SK-N-SH (cell line): ENCODE measurements at regions not wholly inside any gene's neighbourhood (a gene's known extent, or its start where the extent isn't known, plus 50 kb on each side); places are given as distances from the start of the nearest gene placed in this dataset.

Source experiments
- CTCF ChIA-PET: fragments of 300-600, 350-600 bp; formaldehyde crosslinking; extraction: SDS; loops from one replicate; lab custom pipeline; 2021; lab: Yijun Ruan, JAX
- POLR2A ChIA-PET: fragments of 350-600 bp; sonication (Branson Sonifier 250); formaldehyde crosslinking; extraction: SDS; loops from one replicate; lab custom pipeline; 2020; ENCODE audit warnings: antibody characterized with exemption, inconsistent platforms; lab: Yijun Ruan, JAX
- DNase-seq: peaks from one replicate; pipeline ENCODE4 v3.0.0; 2012
- H2AFZ ChIP-seq: fragments of 200-600 bp; sonication (generic); 2 replicates; pipeline ENCODE4 v1.8.1; 2016; ENCODE audit warnings: antibody characterized with exemption, mild to moderate bottlenecking, low read depth
- H3F3A ChIP-seq: fragments of 200-600 bp; sonication (generic); replicated peaks from 2 replicates; pipeline ENCODE3; 2016; ENCODE audit warnings: antibody characterized with exemption, mild to moderate bottlenecking; ENCODE audit not compliant: insufficient read depth
- H3K27ac ChIP-seq, 2 experiments: fragments of 200-500 bp in 1 of 2; fragments of 200-600 bp in 1 of 2; sonication (Bioruptor generic) in 1 of 2; sonication (generic), shearing (Covaris generic) in 1 of 2; 2 replicates each; pipeline versions ENCODE4 v1.5.1 to v1.6.1; 2014 to 2016; ENCODE audit warnings: low read depth in 2 of 2, inconsistent platforms in 1 of 2, low read length in 1 of 2, mild to moderate bottlenecking in 1 of 2, mixed read lengths in 1 of 2
- H3K27me3 ChIP-seq: fragments of 200-600 bp; sonication (generic), shearing (Covaris generic); 2 replicates; pipeline ENCODE4 v1.6.1; 2016; ENCODE audit warnings: mixed run types; ENCODE audit not compliant: insufficient read depth
- H3K36me3 ChIP-seq, 2 experiments: fragments of 200-500 bp in 1 of 2; fragments of 200-600 bp in 1 of 2; sonication (Bioruptor generic) in 1 of 2; sonication (generic) in 1 of 2; replicated peaks in 1 of 2; 2 replicates each; pipeline versions ENCODE3 to v1.5.1; 2014 to 2016; ENCODE audit warnings: low read length in 1 of 2, mild to moderate bottlenecking in 1 of 2; ENCODE audit not compliant: insufficient read depth in 2 of 2, control insufficient read depth in 1 of 2
- H3K4me1 ChIP-seq, 2 experiments: fragments of 200-500 bp in 1 of 2; fragments of 200-600 bp in 1 of 2; sonication (Bioruptor generic) in 1 of 2; sonication (generic), shearing (Covaris generic) in 1 of 2; 2 replicates each; pipeline versions ENCODE4 v1.5.1 to v1.6.1; 2014 to 2016; ENCODE audit warnings: low read depth in 1 of 2, low read length in 1 of 2, mixed run types in 1 of 2; ENCODE audit not compliant: insufficient read depth in 2 of 2, control insufficient read depth in 1 of 2
- H3K4me2 ChIP-seq: fragments of 200-600 bp; sonication (generic), shearing (Covaris generic); 2 replicates; pipeline ENCODE4 v1.6.1; 2017; ENCODE audit warnings: mixed run types
- H3K4me3 ChIP-seq, 2 experiments: fragments of 200-500 bp in 1 of 2; fragments of 200-600 bp in 1 of 2; sonication (Bioruptor generic) in 1 of 2; sonication (generic), shearing (Covaris generic) in 1 of 2; 2 replicates each; pipeline versions ENCODE4 v1.5.1 to v1.8.1; 2014 to 2016; ENCODE audit warnings: low read depth in 2 of 2, inconsistent platforms in 1 of 2, low read length in 1 of 2, mild to moderate bottlenecking in 1 of 2, mixed read lengths in 1 of 2, moderate library complexity in 1 of 2
- H3K79me2 ChIP-seq: fragments of 200-600 bp; sonication (generic); 2 replicates; pipeline ENCODE4 v1.8.1; 2017; ENCODE audit warnings: mild to moderate bottlenecking; ENCODE audit not compliant: insufficient read depth
- H3K9ac ChIP-seq: fragments of 200-600 bp; sonication (generic); 2 replicates; pipeline ENCODE4 v1.6.1; 2017; ENCODE audit warnings: mixed run types
- H3K9me2 ChIP-seq: fragments of 200-600 bp; sonication (generic); 2 replicates; pipeline ENCODE4 v1.6.1; 2017; ENCODE audit warnings: mixed run types
- H3K9me3 ChIP-seq: fragments of 200-600 bp; sonication (generic); 2 replicates; pipeline ENCODE4 v1.6.1; 2017; ENCODE audit warnings: mixed run types, mild to moderate bottlenecking, moderate library complexity
- H4K20me1 ChIP-seq: fragments of 200-600 bp; sonication (generic); 2 replicates; pipeline ENCODE4 v1.6.1; 2017; ENCODE audit warnings: mild to moderate bottlenecking, mixed run types; ENCODE audit not compliant: insufficient read depth
- GATA2 ChIP-seq: sonication (generic); formaldehyde crosslinking; IDR thresholded peaks from 2 replicates; pipeline ENCODE4 v1.5.0; 2020; ENCODE audit warnings: mild to moderate bottlenecking, missing genetic modification reagents
- RXRA ChIP-seq: IDR thresholded peaks from 2 replicates; pipeline ENCODE4 v1.4.0; 2012; ENCODE audit warnings: low read depth, mild to moderate bottlenecking, borderline replicate concordance
- TAF1 ChIP-seq: IDR thresholded peaks from 2 replicates; pipeline ENCODE4 v1.6.1; 2012; ENCODE audit warnings: low read depth, mild to moderate bottlenecking, low read length, moderate library complexity, borderline replicate concordance
- WGBS: methylation state at CpG from one replicate; pipeline ENCODE4 v1.1.6; 2017; ENCODE audit warnings: low lambda C conversion rate; 5-methylcytosine and 5-hydroxymethylcytosine counted together
- TF ChIP-seq, protein P1 (sequence below): fragments of 200-600 bp; sonication (generic); IDR thresholded peaks from 2 replicates; pipeline ENCODE4 v1.6.1; 2017; ENCODE audit warnings: antibody characterized with exemption, mild to moderate bottlenecking, moderate library complexity
- TF ChIP-seq, protein P2 (sequence below): IDR thresholded peaks from 2 replicates; pipeline ENCODE4 v1.4.0; 2012; ENCODE audit warnings: low read depth, borderline replicate concordance
- TF ChIP-seq, protein P3 (sequence below): fragments of 150-350 bp; IDR thresholded peaks from 2 replicates; pipeline ENCODE4 v1.6.1; 2016; ENCODE audit warnings: mild to moderate bottlenecking, low read depth, low read length
- TF ChIP-seq, protein P4 (sequence below): IDR thresholded peaks from 2 replicates; pipeline ENCODE4 v1.4.0; 2012; ENCODE audit warnings: low read depth
- TF ChIP-seq, protein P5 (sequence below): IDR thresholded peaks from 2 replicates; pipeline ENCODE4 v1.4.0; 2012; ENCODE audit warnings: low read depth, borderline replicate concordance

DNA sequence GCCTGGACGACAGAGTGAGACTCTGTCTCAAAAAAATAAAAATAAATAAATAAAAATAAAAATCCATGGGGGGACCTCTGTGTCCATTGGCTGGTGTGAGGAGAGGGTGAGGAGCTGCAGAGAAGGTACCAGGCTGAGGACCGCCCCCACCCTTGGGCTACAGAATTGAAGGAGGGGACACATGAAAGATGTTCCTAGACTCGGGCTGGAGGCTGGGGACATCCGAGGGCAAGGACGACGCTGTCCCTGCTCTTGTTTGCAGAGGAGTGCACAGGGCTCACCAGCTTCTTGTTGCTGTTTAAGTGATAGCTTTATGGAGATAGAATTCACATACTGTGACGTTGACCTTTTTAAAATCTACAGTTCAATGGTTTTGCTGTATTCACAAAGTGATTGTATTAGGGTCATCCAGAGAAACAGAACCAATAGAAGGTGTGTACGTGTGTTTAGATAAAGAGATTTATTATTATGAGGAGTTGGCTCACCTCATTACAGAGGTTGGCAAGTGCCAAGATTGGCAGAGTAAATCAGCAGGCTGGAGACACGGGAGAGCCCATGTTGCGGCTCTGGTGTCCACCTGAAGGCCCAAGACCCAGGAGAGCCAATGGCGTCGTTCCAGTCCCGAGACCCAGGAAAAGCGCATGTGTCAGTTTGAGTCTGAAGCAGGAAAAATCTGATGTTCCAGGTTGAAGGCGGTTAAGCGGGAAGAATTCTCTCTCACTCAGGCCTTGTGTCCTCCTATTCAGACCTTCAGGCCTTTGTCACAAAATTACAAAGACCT lies 320.7 kb downstream of the SEC14L1 start (continued):
- TF ChIP-seq, protein P1, sequence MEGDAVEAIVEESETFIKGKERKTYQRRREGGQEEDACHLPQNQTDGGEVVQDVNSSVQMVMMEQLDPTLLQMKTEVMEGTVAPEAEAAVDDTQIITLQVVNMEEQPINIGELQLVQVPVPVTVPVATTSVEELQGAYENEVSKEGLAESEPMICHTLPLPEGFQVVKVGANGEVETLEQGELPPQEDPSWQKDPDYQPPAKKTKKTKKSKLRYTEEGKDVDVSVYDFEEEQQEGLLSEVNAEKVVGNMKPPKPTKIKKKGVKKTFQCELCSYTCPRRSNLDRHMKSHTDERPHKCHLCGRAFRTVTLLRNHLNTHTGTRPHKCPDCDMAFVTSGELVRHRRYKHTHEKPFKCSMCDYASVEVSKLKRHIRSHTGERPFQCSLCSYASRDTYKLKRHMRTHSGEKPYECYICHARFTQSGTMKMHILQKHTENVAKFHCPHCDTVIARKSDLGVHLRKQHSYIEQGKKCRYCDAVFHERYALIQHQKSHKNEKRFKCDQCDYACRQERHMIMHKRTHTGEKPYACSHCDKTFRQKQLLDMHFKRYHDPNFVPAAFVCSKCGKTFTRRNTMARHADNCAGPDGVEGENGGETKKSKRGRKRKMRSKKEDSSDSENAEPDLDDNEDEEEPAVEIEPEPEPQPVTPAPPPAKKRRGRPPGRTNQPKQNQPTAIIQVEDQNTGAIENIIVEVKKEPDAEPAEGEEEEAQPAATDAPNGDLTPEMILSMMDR: no peak
- no peak for TF ChIP-seq TAF1
- TF ChIP-seq, protein P2, sequence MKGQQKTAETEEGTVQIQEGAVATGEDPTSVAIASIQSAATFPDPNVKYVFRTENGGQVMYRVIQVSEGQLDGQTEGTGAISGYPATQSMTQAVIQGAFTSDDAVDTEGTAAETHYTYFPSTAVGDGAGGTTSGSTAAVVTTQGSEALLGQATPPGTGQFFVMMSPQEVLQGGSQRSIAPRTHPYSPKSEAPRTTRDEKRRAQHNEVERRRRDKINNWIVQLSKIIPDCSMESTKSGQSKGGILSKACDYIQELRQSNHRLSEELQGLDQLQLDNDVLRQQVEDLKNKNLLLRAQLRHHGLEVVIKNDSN: no peak
- TF ChIP-seq, protein P3, sequence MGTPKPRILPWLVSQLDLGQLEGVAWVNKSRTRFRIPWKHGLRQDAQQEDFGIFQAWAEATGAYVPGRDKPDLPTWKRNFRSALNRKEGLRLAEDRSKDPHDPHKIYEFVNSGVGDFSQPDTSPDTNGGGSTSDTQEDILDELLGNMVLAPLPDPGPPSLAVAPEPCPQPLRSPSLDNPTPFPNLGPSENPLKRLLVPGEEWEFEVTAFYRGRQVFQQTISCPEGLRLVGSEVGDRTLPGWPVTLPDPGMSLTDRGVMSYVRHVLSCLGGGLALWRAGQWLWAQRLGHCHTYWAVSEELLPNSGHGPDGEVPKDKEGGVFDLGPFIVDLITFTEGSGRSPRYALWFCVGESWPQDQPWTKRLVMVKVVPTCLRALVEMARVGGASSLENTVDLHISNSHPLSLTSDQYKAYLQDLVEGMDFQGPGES: no peak
- no peak for TF ChIP-seq GATA2 (CRISPR knock-in tag)

DNA sequence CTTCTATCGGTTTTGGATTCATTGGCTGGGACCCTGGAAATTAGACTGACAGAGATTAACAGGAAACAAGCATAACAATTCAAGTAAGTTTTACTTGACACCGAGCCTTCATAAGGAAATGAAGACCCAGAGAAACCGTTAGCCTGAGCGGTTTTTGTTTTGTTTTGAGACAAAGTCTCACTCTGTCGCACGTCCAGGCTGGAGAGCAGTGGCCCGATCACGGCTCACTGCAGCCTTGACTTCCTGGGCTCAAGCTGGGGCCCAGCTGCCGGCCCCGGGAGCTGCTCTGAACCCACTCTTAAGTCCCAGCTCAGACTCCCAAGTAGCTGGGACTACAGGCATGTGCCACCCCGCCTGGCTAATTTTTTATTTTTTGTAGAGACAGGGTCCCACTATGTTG lies 321.3 kb downstream of the SEC14L1 start:
- Histone ChIP-seq H3K27ac (no peak overlapping the region), H3K36me3 (no peaks in the 10 kb centered on the region), H3K9me3 (no peaks in the 10 kb centered on the region), H3K79me2 (peaks cover 98% of the 10 kb centered on the region), H3K9ac (no peak overlapping the region), H3K4me2 (no peak overlapping the region), H3K27me3 (no peaks in the 10 kb centered on the region), H3K4me1 (peaks cover 16 to 29% of the 10 kb centered on the region in 2 experiments; a peak in 3 of 4 replicates), H2AFZ (no peak overlapping the region), H3F3A (peaks cover 4% of the 10 kb centered on the region), H4K20me1 (peaks cover 85% of the 10 kb centered on the region), H3K4me3 (no peak overlapping the region), H3K9me2 (no peaks in the 10 kb centered on the region)
- TF ChIP-seq, protein P4, sequence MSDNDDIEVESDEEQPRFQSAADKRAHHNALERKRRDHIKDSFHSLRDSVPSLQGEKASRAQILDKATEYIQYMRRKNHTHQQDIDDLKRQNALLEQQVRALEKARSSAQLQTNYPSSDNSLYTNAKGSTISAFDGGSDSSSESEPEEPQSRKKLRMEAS: no peak
- TF ChIP-seq, protein P5, sequence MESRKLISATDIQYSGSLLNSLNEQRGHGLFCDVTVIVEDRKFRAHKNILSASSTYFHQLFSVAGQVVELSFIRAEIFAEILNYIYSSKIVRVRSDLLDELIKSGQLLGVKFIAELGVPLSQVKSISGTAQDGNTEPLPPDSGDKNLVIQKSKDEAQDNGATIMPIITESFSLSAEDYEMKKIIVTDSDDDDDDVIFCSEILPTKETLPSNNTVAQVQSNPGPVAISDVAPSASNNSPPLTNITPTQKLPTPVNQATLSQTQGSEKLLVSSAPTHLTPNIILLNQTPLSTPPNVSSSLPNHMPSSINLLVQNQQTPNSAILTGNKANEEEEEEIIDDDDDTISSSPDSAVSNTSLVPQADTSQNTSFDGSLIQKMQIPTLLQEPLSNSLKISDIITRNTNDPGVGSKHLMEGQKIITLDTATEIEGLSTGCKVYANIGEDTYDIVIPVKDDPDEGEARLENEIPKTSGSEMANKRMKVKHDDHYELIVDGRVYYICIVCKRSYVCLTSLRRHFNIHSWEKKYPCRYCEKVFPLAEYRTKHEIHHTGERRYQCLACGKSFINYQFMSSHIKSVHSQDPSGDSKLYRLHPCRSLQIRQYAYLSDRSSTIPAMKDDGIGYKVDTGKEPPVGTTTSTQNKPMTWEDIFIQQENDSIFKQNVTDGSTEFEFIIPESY: no peak
- TF ChIP-seq RXRA (no peak), TAF1 (no peak)
- DNase-seq: no peak
- 96% methylated on average over 11 of the region's 11 CpGs for WGBS
- CTCF ChIA-PET: interaction anchor here (3.5 kb wide), 1 partner anchor 32 kb away, joined by 13 read pairs; no protein-coding TSS in a partner anchor
- POLR2A ChIA-PET: no interaction called here
